ENCODE measurements at regions not wholly inside any gene's neighbourhood (a gene's known extent, or its start where the extent isn't known, plus 50 kb on each side); places are given as distances from the start of the nearest gene placed in this dataset.

- TF ChIP-seq POLR2A (IDR thresholded peaks at IDR 0.05) (no peak), CTCF (IDR thresholded peaks at IDR 0.05) (no peak)
Measured at GRCh38 chr15:91472316-91472756, 372.3 kb downstream of the SV2B start.
